ENCODE measurements at regions not wholly inside any gene's neighbourhood (a gene's known extent, or its start where the extent isn't known, plus 50 kb on each side); places are given as distances from the start of the nearest gene placed in this dataset.

DNA sequence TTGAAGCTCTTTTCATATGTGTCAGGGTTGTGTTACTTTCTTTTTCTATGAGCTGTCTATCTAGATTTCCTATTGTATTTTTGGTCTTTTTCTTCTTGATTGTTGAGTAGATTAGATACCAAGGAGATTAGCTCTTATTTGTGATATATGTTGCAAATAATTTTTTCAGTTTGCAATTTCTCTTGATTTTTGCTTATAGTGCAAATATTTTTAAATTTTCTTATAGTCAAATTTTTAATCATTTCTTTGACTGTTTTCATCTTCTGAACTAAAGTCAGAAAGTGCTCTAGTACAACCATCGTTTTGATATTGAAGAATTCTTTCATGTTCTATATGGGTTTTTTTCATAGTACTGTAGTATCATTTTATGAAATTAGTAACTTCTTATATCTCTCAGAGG, 193.7 kb downstream of the OSTF1 start:
- POLR2A ChIA-PET = no interaction called here

DNA sequence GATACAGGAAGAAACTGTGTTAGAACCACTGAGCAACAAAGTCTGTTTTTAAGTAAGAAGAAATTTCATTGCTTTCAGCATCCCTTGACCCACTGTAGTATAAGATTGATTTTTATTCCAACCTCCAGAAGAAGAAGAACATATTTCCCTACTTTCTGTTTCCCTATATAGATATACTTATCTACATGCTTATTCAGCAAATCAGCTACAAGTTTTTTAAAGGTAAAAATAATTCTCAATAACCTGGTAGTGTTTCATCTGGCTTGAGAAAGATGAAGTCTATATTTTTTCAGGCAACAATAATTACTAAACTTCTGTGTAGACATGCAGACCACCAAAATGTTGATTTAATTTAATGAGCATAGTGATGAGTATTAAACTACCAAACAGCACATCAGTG, 201.0 kb downstream of the OSTF1 start:
- TF ChIP-seq, protein P1, sequence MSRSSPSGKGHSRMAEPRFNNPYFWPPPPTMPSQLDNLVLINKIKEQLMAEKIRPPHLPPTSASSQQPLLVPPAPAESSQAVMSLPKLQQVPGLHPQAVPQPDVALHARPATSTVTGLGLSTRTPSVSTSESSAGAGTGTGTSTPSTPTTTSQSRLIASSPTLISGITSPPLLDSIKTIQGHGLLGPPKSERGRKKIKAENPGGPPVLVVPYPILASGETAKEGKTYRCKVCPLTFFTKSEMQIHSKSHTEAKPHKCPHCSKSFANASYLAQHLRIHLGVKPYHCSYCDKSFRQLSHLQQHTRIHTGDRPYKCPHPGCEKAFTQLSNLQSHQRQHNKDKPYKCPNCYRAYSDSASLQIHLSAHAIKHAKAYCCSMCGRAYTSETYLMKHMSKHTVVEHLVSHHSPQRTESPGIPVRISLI (tag by site-specific recombination; IDR thresholded peaks at IDR 0.05) = no peak
- TF ChIP-seq BCL11A (tag by site-specific recombination; IDR thresholded peaks at IDR 0.05; ENCODE audit: low read depth) = no peak
- TF ChIP-seq ZNF600 (tag by site-specific recombination; IDR thresholded peaks at IDR 0.05) = no peak
- TF ChIP-seq HOXC10 (CRISPR knock-in tag; IDR thresholded peaks at IDR 0.05) = no peak
- TF ChIP-seq, protein P2, sequence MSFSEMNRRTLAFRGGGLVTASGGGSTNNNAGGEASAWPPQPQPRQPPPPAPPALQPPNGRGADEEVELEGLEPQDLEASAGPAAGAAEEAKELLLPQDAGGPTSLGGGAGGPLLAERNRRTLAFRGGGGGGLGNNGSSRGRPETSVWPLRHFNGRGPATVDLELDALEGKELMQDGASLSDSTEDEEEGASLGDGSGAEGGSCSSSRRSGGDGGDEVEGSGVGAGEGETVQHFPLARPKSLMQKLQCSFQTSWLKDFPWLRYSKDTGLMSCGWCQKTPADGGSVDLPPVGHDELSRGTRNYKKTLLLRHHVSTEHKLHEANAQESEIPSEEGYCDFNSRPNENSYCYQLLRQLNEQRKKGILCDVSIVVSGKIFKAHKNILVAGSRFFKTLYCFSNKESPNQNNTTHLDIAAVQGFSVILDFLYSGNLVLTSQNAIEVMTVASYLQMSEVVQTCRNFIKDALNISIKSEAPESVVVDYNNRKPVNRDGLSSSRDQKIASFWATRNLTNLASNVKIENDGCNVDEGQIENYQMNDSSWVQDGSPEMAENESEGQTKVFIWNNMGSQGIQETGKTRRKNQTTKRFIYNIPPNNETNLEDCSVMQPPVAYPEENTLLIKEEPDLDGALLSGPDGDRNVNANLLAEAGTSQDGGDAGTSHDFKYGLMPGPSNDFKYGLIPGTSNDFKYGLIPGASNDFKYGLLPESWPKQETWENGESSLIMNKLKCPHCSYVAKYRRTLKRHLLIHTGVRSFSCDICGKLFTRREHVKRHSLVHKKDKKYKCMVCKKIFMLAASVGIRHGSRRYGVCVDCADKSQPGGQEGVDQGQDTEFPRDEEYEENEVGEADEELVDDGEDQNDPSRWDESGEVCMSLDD (tag by site-specific recombination; IDR thresholded peaks at IDR 0.05) = no peak
- TF ChIP-seq, protein P3, sequence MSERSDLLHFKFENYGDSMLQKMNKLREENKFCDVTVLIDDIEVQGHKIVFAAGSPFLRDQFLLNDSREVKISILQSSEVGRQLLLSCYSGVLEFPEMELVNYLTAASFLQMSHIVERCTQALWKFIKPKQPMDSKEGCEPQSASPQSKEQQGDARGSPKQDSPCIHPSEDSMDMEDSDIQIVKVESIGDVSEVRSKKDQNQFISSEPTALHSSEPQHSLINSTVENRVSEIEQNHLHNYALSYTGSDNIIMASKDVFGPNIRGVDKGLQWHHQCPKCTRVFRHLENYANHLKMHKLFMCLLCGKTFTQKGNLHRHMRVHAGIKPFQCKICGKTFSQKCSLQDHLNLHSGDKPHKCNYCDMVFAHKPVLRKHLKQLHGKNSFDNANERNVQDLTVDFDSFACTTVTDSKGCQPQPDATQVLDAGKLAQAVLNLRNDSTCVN (tag by site-specific recombination; optimal IDR thresholded peaks at IDR 0.05) = no peak
- TF ChIP-seq ZNF239 (tag by site-specific recombination; IDR thresholded peaks at IDR 0.05) = no peak
- TF ChIP-seq, protein P4, sequence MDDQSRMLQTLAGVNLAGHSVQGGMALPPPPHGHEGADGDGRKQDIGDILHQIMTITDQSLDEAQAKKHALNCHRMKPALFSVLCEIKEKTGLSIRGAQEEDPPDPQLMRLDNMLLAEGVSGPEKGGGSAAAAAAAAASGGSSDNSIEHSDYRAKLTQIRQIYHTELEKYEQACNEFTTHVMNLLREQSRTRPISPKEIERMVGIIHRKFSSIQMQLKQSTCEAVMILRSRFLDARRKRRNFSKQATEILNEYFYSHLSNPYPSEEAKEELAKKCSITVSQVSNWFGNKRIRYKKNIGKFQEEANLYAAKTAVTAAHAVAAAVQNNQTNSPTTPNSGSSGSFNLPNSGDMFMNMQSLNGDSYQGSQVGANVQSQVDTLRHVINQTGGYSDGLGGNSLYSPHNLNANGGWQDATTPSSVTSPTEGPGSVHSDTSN (CRISPR knock-in tag; IDR thresholded peaks at IDR 0.05) = no peak
- no peak for TF ChIP-seq OVOL3 (tag by site-specific recombination; IDR thresholded peaks at IDR 0.05)
- no peak for TF ChIP-seq ZEB2 (tag by site-specific recombination; IDR thresholded peaks at IDR 0.05)
- TF ChIP-seq, protein P5, sequence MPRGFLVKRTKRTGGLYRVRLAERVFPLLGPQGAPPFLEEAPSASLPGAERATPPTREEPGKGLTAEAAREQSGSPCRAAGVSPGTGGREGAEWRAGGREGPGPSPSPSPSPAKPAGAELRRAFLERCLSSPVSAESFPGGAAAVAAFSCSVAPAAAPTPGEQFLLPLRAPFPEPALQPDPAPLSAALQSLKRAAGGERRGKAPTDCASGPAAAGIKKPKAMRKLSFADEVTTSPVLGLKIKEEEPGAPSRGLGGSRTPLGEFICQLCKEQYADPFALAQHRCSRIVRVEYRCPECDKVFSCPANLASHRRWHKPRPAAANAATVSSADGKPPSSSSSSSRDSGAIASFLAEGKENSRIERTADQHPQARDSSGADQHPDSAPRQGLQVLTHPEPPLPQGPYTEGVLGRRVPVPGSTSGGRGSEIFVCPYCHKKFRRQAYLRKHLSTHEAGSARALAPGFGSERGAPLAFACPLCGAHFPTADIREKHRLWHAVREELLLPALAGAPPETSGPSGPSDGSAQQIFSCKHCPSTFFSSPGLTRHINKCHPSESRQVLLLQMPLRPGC (tag by site-specific recombination; IDR thresholded peaks at IDR 0.05) = no peak
- no peak for TF ChIP-seq ZNF596 (tag by site-specific recombination; IDR thresholded peaks at IDR 0.05)
- TF ChIP-seq, protein P6, sequence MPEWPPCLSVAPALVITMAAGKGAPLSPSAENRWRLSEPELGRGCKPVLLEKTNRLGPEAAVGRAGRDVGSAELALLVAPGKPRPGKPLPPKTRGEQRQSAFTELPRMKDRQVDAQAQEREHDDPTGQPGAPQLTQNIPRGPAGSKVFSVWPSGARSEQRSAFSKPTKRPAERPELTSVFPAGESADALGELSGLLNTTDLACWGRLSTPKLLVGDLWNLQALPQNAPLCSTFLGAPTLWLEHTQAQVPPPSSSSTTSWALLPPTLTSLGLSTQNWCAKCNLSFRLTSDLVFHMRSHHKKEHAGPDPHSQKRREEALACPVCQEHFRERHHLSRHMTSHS (tag by site-specific recombination; IDR thresholded peaks at IDR 0.05) = no peak
- TF ChIP-seq KLF10 (tag by site-specific recombination; IDR thresholded peaks at IDR 0.05) = no peak
- no peak overlapping the region for H3K4me3 ChIP-seq (ENCODE audit: low read depth, low read length)
- no peaks in the 10 kb centered on the region for H3K4me1 ChIP-seq (ENCODE audit: control insufficient read depth, insufficient read depth, low read length)
- CTCF ChIA-PET = interaction anchor here (0.7 kb wide), 1 partner anchor 1014 kb away, joined by 3 read pairs; no protein-coding TSS in a partner anchor
- no peak overlapping the region for H3K27ac ChIP-seq (ENCODE audit: extremely low read depth, low read depth, low read length)
- no peaks in the 10 kb centered on the region for H3K36me3 ChIP-seq (ENCODE audit: control insufficient read depth in 2 of 2, insufficient read depth in 1 of 2, low read length in 2 of 2)
- POLR2A ChIA-PET = no interaction called here
- no peaks in the 10 kb centered on the region for H3K9me3 ChIP-seq (ENCODE audit: control insufficient read depth, insufficient read depth, low read depth, low read length)

More for the DNA sequence above, 193.7 kb downstream of the OSTF1 start:
- CTCF ChIA-PET = interaction anchor here (0.6 to 1.2 kb wide), 5 partner anchors 16 to 1109 kb away, joined by 3 to 6 read pairs (median 3); no protein-coding TSS in a partner anchor
- TF ChIP-seq ZNF223 (tag by site-specific recombination; IDR thresholded peaks at IDR 0.05) (no peak), ZNF510 (tag by site-specific recombination; IDR thresholded peaks at IDR 0.05; ENCODE audit: insufficient replicate concordance) (no peak), ZNF514 (tag by site-specific recombination; IDR thresholded peaks at IDR 0.05) (no peak), ZXDB (tag by site-specific recombination; IDR thresholded peaks at IDR 0.05) (no peak), ZNF292 (tag by site-specific recombination; IDR thresholded peaks at IDR 0.05; ENCODE audit: borderline replicate concordance, low read depth) (no peak), ZNF140 (tag by site-specific recombination; IDR thresholded peaks at IDR 0.05) (no peak), ZNF560 (tag by site-specific recombination; IDR thresholded peaks at IDR 0.05; ENCODE audit: borderline replicate concordance) (no peak), SP7 (tag by site-specific recombination; IDR thresholded peaks at IDR 0.05) (no peak), ZNF621 (tag by site-specific recombination; IDR thresholded peaks at IDR 0.05) (no peak)
- TF ChIP-seq, protein P7, sequence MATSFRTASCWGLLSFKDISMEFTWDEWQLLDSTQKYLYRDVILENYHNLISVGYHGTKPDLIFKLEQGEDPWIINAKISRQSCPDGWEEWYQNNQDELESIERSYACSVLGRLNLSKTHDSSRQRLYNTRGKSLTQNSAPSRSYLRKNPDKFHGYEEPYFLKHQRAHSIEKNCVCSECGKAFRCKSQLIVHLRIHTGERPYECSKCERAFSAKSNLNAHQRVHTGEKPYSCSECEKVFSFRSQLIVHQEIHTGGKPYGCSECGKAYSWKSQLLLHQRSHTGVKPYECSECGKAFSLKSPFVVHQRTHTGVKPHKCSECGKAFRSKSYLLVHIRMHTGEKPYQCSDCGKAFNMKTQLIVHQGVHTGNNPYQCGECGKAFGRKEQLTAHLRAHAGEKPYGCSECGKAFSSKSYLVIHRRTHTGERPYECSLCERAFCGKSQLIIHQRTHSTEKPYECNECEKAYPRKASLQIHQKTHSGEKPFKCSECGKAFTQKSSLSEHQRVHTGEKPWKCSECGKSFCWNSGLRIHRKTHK (tag by site-specific recombination; IDR thresholded peaks at IDR 0.05) = no peak
- Histone ChIP-seq H3K4me3 (ENCODE audit: low read depth, low read length) (no peak overlapping the region), H3K27ac (ENCODE audit: extremely low read depth, low read depth, low read length) (no peak overlapping the region), H3K9me3 (ENCODE audit: control insufficient read depth, insufficient read depth, low read depth, low read length) (no peaks in the 10 kb centered on the region), H3K4me1 (ENCODE audit: control insufficient read depth, insufficient read depth, low read length) (no peaks in the 10 kb centered on the region), H3K36me3 (ENCODE audit: control insufficient read depth in 2 of 2, insufficient read depth in 1 of 2, low read length in 2 of 2) (no peaks in the 10 kb centered on the region)

All from HEK293 (cell line).